ENCODE measurements at regions not wholly inside any gene's neighbourhood (a gene's known extent, or its start where the extent isn't known, plus 50 kb on each side); places are given as distances from the start of the nearest gene placed in this dataset.

DNA sequence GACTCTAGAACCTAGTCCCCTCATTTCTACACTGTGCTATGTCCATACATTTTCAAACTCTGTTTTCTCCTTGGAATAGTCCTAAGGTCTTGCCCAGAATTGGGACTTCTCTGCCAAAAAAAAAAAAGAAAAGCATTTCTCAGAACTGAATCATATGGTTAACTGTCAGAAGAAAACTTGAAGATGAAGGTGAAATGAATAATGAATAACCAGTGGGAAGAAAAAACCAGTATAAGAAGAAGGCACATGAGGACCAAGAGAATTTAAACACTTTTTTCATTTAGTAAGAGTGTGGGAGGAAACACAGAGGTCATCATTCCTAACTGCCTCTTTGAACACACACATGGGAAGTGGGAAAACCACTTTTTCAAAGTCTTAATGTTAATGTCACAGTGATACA, 197.7 kb downstream of the PRELID2 start:
- Histone ChIP-seq H3K4me2 (no peak overlapping the region), H3K4me3 (no peak overlapping the region), H3K4me1 (0 out of 3 replicates have a peak, but pooled peaks cover 4% of the 10 kb centered on the region), H3K27ac (no peak overlapping the region), H3K9me3 (no peaks in the 10 kb centered on the region)
- ChIA-PET CTCF (no interaction called here), POLR2A (no interaction called here)
- no peak for FAIRE-seq
- TF ChIP-seq GATA3 (IDR thresholded peaks at IDR 0.05; ENCODE audit: borderline replicate concordance) = no peak
- TF ChIP-seq, protein P1, sequence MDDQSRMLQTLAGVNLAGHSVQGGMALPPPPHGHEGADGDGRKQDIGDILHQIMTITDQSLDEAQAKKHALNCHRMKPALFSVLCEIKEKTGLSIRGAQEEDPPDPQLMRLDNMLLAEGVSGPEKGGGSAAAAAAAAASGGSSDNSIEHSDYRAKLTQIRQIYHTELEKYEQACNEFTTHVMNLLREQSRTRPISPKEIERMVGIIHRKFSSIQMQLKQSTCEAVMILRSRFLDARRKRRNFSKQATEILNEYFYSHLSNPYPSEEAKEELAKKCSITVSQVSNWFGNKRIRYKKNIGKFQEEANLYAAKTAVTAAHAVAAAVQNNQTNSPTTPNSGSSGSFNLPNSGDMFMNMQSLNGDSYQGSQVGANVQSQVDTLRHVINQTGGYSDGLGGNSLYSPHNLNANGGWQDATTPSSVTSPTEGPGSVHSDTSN (IDR thresholded peaks at IDR 0.05) = no peak
- no peak for TF ChIP-seq ZC3H11A (IDR thresholded peaks at IDR 0.05)
- TF ChIP-seq POLR2AphosphoS2 (conservative IDR thresholded peaks at IDR 0.05; ENCODE audit: low read length) = no peak
- no peak for TF ChIP-seq ESRRA (IDR thresholded peaks at IDR 0.05; ENCODE audit: borderline replicate concordance, low read length)
- TF ChIP-seq RAD21 (conservative IDR thresholded peaks at IDR 0.05 in 1 of 2, IDR thresholded peaks at IDR 0.05 in 1 of 2) = no peak
- no peak for TF ChIP-seq NPAS2 (CRISPR knock-in tag; IDR thresholded peaks at IDR 0.05; ENCODE audit: borderline replicate concordance)
- TF ChIP-seq EHF (CRISPR knock-in tag; IDR thresholded peaks at IDR 0.05) = no peak
- TF ChIP-seq, protein P2, sequence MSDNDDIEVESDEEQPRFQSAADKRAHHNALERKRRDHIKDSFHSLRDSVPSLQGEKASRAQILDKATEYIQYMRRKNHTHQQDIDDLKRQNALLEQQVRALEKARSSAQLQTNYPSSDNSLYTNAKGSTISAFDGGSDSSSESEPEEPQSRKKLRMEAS (IDR thresholded peaks at IDR 0.05) = no peak
- TF ChIP-seq MYC (IDR thresholded peaks at IDR 0.05; ENCODE audit: borderline replicate concordance, low read length) = no peak
- TF ChIP-seq BHLHE40 (IDR thresholded peaks at IDR 0.05; ENCODE audit: low read depth, low read length) = no peak
- DNase-seq (ENCODE audit: low read depth in 1 of 2, low spot score in 1 of 2) = no peak
- no peak for ATAC-seq

DNA sequence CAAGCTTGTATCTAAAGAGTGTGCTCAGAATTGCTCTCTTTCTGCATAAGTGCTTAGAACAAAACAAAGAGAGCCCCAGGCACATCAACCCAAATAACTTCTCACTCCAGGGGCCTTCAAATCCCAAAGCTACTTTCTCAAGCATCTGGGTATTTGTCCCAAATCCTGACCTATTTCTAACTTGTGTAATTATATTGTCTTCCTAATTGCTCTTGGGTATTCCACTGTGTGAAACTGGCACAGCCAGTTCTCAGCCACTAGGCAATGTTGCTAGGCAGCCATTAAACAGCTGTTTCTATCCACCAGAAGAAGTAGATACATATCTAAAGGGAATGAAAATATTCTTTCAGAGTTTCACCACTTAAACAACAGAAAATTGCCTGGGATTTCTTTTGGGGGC, 198.8 kb downstream of the PRELID2 start:
- H3K27ac ChIP-seq = no peak overlapping the region
- no peak overlapping the region for H3K4me2 ChIP-seq
- POLR2A ChIA-PET = no interaction called here
- no peak for FAIRE-seq
- CTCF ChIA-PET = no interaction called here
- TF ChIP-seq FOSB (CRISPR knock-in tag; IDR thresholded peaks at IDR 0.05) = no peak
- TF ChIP-seq NPAS2 (CRISPR knock-in tag; IDR thresholded peaks at IDR 0.05; ENCODE audit: borderline replicate concordance) = no peak
- TF ChIP-seq CHD4 (IDR thresholded peaks at IDR 0.05; ENCODE audit: borderline replicate concordance) = no peak
- TF ChIP-seq, protein P3, sequence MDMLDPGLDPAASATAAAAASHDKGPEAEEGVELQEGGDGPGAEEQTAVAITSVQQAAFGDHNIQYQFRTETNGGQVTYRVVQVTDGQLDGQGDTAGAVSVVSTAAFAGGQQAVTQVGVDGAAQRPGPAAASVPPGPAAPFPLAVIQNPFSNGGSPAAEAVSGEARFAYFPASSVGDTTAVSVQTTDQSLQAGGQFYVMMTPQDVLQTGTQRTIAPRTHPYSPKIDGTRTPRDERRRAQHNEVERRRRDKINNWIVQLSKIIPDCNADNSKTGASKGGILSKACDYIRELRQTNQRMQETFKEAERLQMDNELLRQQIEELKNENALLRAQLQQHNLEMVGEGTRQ (IDR thresholded peaks at IDR 0.05) = no peak
- no peak for TF ChIP-seq TFCP2L1 (CRISPR knock-in tag; IDR thresholded peaks at IDR 0.05)
- TF ChIP-seq CBX2 (IDR thresholded peaks at IDR 0.05; ENCODE audit: borderline replicate concordance, low read depth) = no peak
- TF ChIP-seq, protein P4, sequence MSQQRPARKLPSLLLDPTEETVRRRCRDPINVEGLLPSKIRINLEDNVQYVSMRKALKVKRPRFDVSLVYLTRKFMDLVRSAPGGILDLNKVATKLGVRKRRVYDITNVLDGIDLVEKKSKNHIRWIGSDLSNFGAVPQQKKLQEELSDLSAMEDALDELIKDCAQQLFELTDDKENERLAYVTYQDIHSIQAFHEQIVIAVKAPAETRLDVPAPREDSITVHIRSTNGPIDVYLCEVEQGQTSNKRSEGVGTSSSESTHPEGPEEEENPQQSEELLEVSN (IDR thresholded peaks at IDR 0.05; ENCODE audit: borderline replicate concordance, low read depth) = no peak
- no peak for TF ChIP-seq JUNB (IDR thresholded peaks at IDR 0.05)
- no peak for TF ChIP-seq CBX8 (IDR thresholded peaks at IDR 0.05)
- no peak for TF ChIP-seq ZFP36 (IDR thresholded peaks at IDR 0.05; ENCODE audit: borderline replicate concordance, partially characterized antibody)
- no peak for TF ChIP-seq RFX5 (IDR thresholded peaks at IDR 0.05)
- TF ChIP-seq, protein P5, sequence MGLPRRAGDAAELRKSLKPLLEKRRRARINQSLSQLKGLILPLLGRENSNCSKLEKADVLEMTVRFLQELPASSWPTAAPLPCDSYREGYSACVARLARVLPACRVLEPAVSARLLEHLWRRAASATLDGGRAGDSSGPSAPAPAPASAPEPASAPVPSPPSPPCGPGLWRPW (IDR thresholded peaks at IDR 0.05) = no peak
- no peak for TF ChIP-seq EHF (CRISPR knock-in tag; IDR thresholded peaks at IDR 0.05)
- no peak overlapping the region for H3K4me3 ChIP-seq
- H3K9me3 ChIP-seq = no peaks in the 10 kb centered on the region
- no peak for ATAC-seq
- 0 out of 3 replicates have a peak, but pooled peaks cover 4% of the 10 kb centered on the region for H3K4me1 ChIP-seq
- no peak for DNase-seq (ENCODE audit: low read depth in 1 of 2, low spot score in 1 of 2)

DNA sequence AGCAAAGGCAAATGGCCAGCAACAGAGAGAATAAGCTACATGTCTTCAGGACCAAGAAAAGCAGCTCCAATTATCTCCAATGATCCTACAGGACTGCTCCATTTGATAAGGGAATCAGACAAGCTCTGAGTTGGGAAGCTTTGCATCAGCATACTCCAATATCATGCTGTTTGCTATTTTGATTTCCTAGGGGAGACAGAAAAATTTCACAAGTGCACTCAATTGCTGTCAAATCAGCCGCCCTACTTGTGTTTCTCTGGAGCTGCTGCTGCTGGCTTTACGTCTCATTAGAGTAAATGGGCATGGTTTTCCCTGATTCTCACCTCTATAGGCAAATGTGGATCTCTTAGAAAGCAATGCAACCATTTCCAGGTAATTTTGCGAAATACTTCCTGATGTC, 201.7 kb downstream of the PRELID2 start:
- POLR2A ChIA-PET = no interaction called here
- 0 out of 3 replicates have a peak, but pooled peaks cover 4% of the 10 kb centered on the region for H3K4me1 ChIP-seq
- 76% methylated on average over 3 of the region's 3 CpGs for WGBS (ENCODE audit: missing lambda C conversion rate)
- ATAC-seq = no peak
- no peak overlapping the region for H3K4me3 ChIP-seq
- FAIRE-seq = no peak
- H3K4me2 ChIP-seq = no peak overlapping the region
- CTCF ChIA-PET = interaction anchor here (1.8 kb wide), 1 partner anchor 48 kb away, joined by 4 read pairs; no protein-coding TSS in a partner anchor
- no peak for DNase-seq (ENCODE audit: low read depth in 1 of 2, low spot score in 1 of 2)
- TF ChIP-seq, protein P3 (IDR thresholded peaks at IDR 0.05) = no peak
- TF ChIP-seq, protein P6, sequence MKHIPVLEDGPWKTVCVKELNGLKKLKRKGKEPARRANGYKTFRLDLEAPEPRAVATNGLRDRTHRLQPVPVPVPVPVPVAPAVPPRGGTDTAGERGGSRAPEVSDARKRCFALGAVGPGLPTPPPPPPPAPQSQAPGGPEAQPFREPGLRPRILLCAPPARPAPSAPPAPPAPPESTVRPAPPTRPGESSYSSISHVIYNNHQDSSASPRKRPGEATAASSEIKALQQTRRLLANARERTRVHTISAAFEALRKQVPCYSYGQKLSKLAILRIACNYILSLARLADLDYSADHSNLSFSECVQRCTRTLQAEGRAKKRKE (CRISPR knock-in tag; IDR thresholded peaks at IDR 0.05; ENCODE audit: low read depth) = no peak
- no peak for TF ChIP-seq KDM1A (IDR thresholded peaks at IDR 0.05; ENCODE audit: low read depth)
- H3K27ac ChIP-seq = no peak overlapping the region
- H3K9me3 ChIP-seq = no peaks in the 10 kb centered on the region

Data from A549 (cell line).